CD4-positive, alpha-beta T cell treated with Interleukin-15 for 1 hour (primary cell): ENCODE measurements at regions not wholly inside any gene's neighbourhood (a gene's known extent, or its start where the extent isn't known, plus 50 kb on each side); places are given as distances from the start of the nearest gene placed in this dataset.

ENCODE experiments used
- DNase-seq: peaks from one replicate; pipeline ENCODE4 v3.0.0-alpha.2; 2020

- DNase-seq, result no peak
Observed at GRCh38 chr16:66003201-66003600, 363.3 kb upstream of the CDH5 start.

DNA sequence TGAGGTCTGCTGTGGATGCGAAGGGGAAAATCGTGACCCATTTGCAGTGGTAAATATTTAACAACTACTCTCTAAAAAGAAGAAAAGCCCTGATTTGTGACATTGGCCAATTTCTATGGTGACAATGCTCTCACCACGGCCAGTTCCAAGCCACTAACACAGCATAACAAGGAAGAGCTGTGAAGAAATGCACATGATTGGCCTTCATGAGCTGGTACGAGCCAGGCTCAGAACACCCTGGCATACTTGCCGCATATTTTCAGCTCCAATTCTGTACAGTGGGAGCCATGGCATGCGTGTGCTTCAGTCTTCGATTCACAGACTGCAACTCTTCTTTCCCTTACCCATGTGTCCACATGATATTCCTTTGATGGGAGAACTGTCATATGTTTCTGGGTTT, 363.9 kb upstream of the CDH5 start:
- no peak for DNase-seq

GRCh38 chr16:66001432-66001831, 365.1 kb upstream of the CDH5 start:
- no peak for DNase-seq

- no peak for DNase-seq
Observed at GRCh38 chr16:65998443-65998842, 368.0 kb upstream of the CDH5 start.

DNA sequence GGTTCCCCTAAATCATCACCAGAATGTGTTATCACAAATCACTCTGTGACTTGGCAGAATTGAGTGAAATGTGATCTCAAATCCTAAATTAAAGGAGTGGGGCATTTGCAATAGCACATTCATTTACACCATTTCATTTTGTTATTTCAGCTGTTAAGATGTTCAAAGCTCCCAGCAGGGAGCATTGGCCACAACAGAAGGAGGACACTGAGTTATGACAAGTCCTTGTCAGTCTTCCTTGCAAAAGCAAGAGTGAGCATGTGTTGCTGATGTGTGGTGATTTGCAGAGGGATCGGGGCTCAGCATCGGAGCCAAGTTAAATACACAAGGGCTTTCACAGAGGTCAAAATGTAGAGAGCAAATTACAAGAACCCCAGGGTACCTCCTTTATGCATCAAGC, 372.2 kb upstream of the CDH5 start:
- DNase-seq, result no peak

GRCh38 chr16:65991149-65991701, 375.3 kb upstream of the CDH5 start:
- no peak for DNase-seq

- no peak for DNase-seq
Observed at GRCh38 chr16:65989861-65990604, 376.5 kb upstream of the CDH5 start.

DNA sequence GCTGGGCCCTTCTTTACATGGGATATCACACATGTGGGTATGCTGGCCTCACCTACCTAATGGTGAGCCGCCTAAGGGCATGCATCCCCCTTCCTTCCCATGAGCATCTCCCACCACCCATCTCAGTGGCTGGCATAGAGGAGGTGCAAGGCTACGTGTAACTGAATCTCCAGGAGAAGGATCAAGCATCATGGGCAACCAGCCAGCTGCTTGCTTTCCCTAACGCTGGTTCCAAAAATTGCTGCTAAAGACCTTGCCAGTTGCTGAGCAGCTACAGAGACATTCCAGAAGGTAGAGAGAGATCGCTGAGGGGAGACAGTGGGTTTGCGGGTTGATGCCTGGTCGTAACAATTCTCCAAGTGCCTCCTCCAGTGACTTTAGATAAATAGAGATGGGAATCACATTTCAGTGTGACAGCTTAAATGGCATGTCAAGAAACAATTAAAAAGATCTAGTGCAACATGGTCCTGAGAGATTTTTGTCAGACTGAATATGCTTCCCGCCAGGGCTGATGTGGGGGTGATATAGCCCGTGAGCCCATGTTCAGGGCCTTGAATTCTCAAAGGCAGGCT, 378.4 kb upstream of the CDH5 start:
- no peak for DNase-seq

DNA sequence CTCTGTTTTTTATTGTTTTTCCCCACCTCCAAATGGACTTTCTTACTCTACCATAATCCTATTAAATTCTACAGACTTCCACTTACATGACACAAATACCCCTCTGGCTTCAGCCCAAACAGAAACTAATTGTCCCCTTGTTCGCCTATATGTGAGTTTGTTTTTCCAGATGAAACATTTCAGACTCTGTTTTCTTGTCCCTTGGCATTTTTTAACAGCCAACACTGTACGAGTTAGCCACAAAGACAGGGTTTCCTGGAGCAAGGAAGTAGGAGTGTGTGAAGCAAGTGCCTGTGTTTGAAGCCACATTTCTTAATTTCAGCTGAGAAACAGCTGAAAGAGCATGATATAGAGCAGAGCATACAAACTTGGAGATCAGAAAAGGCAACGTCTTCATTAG, 382.2 kb upstream of the CDH5 start:
- no peak for DNase-seq

DNA sequence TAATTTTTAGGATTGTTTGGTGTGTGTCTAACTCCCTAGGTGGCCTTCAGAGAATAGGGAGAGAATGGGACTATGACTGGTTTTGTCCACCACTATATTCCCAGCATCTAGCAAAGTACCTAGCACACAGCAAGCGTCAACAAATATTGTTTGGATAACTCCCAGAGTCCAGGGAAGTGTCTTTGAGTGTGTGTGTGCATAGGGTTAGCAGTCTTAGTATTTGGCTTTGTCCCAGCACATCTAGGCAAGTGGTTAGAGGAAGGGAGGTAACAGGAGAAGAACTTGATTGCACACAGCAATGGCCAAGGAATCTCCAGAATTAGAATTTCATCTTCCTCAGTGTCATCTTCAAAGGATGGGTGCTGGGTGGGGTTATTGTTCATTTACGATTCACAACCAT, 385.4 kb upstream of the CDH5 start:
- DNase-seq, result no peak

GRCh38 chr16:65975049-65975708, 391.3 kb upstream of the CDH5 start:
- no peak for DNase-seq

GRCh38 chr16:65967376-65967775, 399.1 kb upstream of the CDH5 start:
- no peak for DNase-seq

- no peak for DNase-seq
Observed at GRCh38 chr16:65965628-65966027, 400.9 kb upstream of the CDH5 start.

- no peak for DNase-seq
Observed at GRCh38 chr16:65964752-65965151, 401.7 kb upstream of the CDH5 start.

DNA sequence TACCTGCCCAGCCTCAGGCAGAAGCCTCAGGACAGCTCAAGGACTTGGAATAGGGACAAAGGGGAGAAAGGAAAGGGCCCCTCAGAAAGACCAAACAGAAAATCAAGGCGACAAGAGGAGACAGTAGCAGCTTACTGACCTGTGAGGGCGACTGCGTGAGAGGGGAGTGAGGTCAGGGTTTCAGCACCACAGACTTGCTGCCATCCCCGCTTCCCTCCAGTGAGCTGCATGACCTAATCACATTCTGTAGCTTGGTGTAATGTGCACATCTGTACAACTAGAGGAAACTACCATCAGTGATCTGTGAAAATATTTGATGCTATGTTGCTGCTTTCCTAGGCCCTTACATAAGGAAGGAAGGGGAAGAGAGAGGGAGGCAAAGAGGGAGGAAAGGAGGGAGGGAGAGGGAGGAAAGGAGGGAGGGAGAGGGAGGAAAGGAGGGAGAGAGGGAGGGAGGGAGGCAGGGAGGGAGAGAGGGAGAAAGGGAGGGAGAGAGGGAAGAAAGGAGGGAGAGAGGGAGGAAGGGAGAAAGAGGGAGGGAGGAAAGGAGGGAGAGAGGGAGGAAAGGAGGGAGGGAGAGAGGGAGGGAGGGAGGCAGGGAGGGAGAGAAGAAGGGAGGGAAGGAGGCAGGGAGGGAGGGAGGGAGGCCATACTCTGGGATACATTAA, 404.9 kb upstream of the CDH5 start:
- DNase-seq, result no peak

DNA sequence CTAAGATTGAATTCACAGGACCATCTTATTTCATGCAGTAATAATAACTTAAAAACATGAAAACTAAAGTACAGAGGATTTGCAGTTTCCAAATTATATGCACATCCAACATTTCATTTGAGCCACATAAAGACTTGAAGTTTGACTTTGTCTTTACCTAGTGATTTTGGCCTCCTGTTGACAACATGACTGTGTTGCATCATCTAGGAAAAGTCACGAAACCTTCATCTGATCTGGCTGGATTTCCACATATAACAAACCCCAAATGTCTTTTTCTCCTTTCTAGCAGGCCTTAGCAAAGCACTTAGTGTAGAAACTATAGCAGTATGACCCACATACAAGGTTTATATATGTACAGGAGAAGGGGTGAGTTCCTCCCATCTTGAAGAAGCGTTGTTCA, 406.5 kb upstream of the CDH5 start:
- DNase-seq, result no peak

- no peak for DNase-seq
Observed at GRCh38 chr16:65958086-65958485, 408.4 kb upstream of the CDH5 start.

GRCh38 chr16:65956100-65956499, 410.4 kb upstream of the CDH5 start:
- no peak for DNase-seq

DNA sequence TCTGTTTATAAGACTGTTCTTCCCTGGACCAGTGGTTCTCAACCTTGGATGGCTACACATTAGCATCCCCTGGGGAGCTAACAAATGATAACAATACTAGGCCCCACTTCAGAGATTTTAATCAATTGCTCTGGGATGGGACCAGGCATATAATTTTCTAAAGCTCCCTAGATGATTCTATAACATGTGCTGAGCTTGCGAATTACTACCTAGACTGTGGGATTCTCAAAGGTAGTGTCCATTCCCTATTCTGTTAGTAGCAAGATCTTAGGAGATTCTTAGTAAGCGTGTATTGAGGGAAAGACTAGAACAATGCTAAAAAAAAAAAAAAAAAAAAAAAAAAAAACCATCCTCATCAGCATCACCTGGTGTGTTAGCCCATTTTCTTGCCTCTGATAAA, 412.0 kb upstream of the CDH5 start:
- no peak for DNase-seq

DNA sequence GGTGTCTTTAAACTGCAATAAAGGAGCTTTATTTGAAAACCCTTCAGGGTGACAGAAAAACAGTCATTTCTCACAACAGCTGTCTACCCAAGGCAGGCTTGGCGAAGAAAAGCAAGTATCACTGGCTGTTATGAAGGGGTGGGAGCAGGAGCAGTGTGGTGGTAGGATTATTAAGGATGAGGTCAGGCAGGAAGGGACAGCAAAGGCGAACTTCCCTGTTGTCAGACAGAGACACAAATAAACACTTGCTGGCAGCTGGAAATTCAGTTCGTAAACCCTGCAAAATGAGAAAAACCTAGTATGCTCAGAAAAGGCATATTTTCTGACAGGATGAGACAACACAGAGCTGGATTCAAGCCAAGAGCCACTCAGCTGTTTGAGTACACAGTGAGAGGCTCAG, 416.3 kb upstream of the CDH5 start:
- no peak for DNase-seq

- no peak for DNase-seq
Observed at GRCh38 chr16:65948361-65948760, 418.1 kb upstream of the CDH5 start.

- DNase-seq, result no peak
Observed at GRCh38 chr16:65947951-65948350, 418.5 kb upstream of the CDH5 start.

DNA sequence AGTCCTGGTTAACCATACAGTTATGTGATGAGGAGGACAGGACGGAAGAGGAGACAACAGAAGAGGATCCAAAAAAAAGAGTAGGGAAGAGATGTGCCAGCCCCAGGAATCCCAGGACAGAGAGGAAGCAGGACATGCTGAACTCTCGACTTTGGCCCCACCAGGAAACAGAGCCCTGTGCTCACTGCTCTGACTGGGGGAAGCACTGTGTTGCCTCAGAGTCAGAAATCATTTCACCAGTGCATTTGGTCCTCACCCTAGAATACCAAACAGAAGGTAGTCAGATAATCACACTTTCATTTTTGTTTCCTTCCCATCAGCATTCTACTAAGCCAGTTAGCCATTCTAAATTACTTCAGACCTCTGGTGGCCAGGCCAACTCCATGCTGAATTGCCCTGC, 421.0 kb upstream of the CDH5 start:
- DNase-seq, result no peak

GRCh38 chr16:65944361-65944760, 422.1 kb upstream of the CDH5 start:
- no peak for DNase-seq
